HEK293 (cell line): ENCODE measurements at regions not wholly inside any gene's neighbourhood (a gene's known extent, or its start where the extent isn't known, plus 50 kb on each side); places are given as distances from the start of the nearest gene placed in this dataset.

Source experiments
- CTCF ChIP-seq: fragments of 450-650 bp; formaldehyde crosslinking; IDR thresholded peaks from 2 replicates; pipeline ENCODE4 v1.5.1; 2016; ENCODE audit warnings: missing biosample characterization, missing genetic modification characterization
- ZNF138 ChIP-seq: fragments of 450-650 bp; formaldehyde crosslinking; IDR thresholded peaks from 2 replicates; pipeline ENCODE4 v1.5.1; 2016; ENCODE audit warnings: missing biosample characterization, missing genetic modification characterization, borderline replicate concordance
- ZNF174 ChIP-seq: fragments of 450-650 bp; formaldehyde crosslinking; IDR thresholded peaks from 2 replicates; pipeline ENCODE4 v1.5.0; 2017; ENCODE audit warnings: missing biosample characterization, mild to moderate bottlenecking, missing genetic modification characterization
- TF ChIP-seq, protein P1 (sequence below): fragments of 450-650 bp; formaldehyde crosslinking; IDR thresholded peaks from 2 replicates; pipeline ENCODE4 v1.5.1; 2016; ENCODE audit warnings: missing biosample characterization, missing genetic modification characterization

DNA sequence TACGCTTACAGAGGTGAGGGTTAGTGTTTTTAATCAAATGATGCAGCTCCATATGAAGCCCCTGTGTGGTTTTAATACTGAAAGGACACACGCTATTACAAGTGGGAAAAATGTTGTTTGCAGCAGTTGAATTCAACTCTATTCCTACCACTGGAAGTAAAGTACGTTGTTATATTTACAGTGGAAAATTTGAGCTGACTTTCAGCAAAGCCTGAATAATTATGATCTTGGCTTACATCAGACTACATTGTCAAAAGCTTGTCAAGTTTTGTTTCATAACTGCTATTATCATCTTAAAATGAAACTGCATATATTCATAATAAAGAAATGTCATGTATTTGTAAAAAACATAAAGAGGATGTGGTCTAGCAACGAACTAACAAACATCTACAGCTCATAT, 818.5 kb downstream of the SEMA5A start:
- TF ChIP-seq, protein P1, sequence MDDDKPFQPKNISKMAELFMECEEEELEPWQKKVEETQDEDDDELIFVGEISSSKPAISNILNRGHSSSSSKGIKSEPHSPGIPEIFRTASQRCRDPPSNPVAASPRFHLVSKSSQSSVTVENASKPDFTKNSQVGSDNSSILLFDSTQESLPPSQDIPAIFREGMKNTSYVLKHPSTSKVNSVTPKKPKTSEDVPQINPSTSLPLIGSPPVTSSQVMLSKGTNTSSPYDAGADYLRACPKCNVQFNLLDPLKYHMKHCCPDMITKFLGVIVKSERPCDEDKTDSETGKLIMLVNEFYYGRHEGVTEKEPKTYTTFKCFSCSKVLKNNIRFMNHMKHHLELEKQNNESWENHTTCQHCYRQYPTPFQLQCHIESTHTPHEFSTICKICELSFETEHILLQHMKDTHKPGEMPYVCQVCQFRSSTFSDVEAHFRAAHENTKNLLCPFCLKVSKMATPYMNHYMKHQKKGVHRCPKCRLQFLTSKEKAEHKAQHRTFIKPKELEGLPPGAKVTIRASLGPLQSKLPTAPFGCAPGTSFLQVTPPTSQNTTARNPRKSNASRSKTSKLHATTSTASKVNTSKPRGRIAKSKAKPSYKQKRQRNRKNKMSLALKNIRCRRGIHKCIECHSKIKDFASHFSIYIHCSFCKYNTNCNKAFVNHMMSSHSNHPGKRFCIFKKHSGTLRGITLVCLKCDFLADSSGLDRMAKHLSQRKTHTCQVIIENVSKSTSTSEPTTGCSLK = no peak
- no peak for TF ChIP-seq CTCF (tag by site-specific recombination)
- TF ChIP-seq ZNF138 = no peak
- TF ChIP-seq ZNF174 (tag by site-specific recombination) = no peak
